DND-41 (cell line): ENCODE measurements at regions not wholly inside any gene's neighbourhood (a gene's known extent, or its start where the extent isn't known, plus 50 kb on each side); places are given as distances from the start of the nearest gene placed in this dataset.
A peak's percentile ranks its signal among the peaks of the same experiment; 100 is the strongest.

Source experiments
- ATAC-seq: fragments of 200-7000 bp; cut with Tn5 transposase; 3 replicates; pipeline ENCODE4 v1.9.1; 2021; ENCODE audit warnings: low read depth; ENCODE audit not compliant: insufficient read depth
- DNase-seq: peaks from one replicate; pipeline ENCODE4 v3.0.0-alpha.2; 2020
- H2AFZ ChIP-seq: 2 replicates; pipeline ENCODE4 v1.6.0; 2012; ENCODE audit warnings: low read depth, low read length
- H3K27ac ChIP-seq: 2 replicates; pipeline ENCODE4 v1.5.1; 2012; ENCODE audit warnings: low read length, inconsistent platforms
- H3K27me3 ChIP-seq: fragments of 200-600 bp; sonication (generic); 2 replicates; pipeline ENCODE4 v1.6.0; 2012; ENCODE audit warnings: low read length, mild to moderate bottlenecking, inconsistent platforms; ENCODE audit not compliant: insufficient read depth, poor library complexity
- H3K36me3 ChIP-seq: 2 replicates; pipeline ENCODE4 v1.5.1; 2012; ENCODE audit warnings: low read length, inconsistent platforms; ENCODE audit not compliant: insufficient read depth
- H3K4me1 ChIP-seq: 2 replicates; pipeline ENCODE4 v1.5.1; 2012; ENCODE audit warnings: mild to moderate bottlenecking, low read length; ENCODE audit not compliant: insufficient read depth
- H3K4me2 ChIP-seq: 2 replicates; pipeline ENCODE4 v1.6.0; 2012; ENCODE audit warnings: mild to moderate bottlenecking, moderate library complexity, low read length, inconsistent platforms; ENCODE audit not compliant: insufficient read depth
- H3K4me3 ChIP-seq, 2 experiments: fragments of 200-600 bp in 1 of 2; shearing (Covaris generic) in 1 of 2; 2 replicates each; pipeline ENCODE4 v1.5.1; 2012 to 2016; ENCODE audit warnings: inconsistent platforms in 2 of 2, low read length in 2 of 2, mild to moderate bottlenecking in 2 of 2, low read depth in 1 of 2, moderate library complexity in 1 of 2
- H3K79me2 ChIP-seq: 2 replicates; pipeline ENCODE4 v1.6.0; 2012; ENCODE audit warnings: low read length, inconsistent platforms; ENCODE audit not compliant: insufficient read depth
- H3K9ac ChIP-seq: 2 replicates; pipeline ENCODE4 v1.6.0; 2012; ENCODE audit warnings: low read depth, mild to moderate bottlenecking, inconsistent platforms, low read length, moderate library complexity
- H3K9me3 ChIP-seq: 2 replicates; pipeline ENCODE4 v1.5.1; 2012; ENCODE audit warnings: low read length, moderate library complexity, mild to moderate bottlenecking, inconsistent platforms; ENCODE audit not compliant: insufficient read depth, severe bottlenecking
- H4K20me1 ChIP-seq: 2 replicates; pipeline ENCODE4 v1.6.0; 2012; ENCODE audit warnings: low read length; ENCODE audit not compliant: insufficient read depth
- CTCF ChIP-seq: IDR thresholded peaks from 2 replicates; pipeline ENCODE4 v1.5.1; 2012; ENCODE audit warnings: borderline replicate concordance, low read length, moderate library complexity, mild to moderate bottlenecking; ENCODE audit not compliant: poor library complexity, severe bottlenecking; ENCODE audit errors: extremely low read depth
- EZH2 ChIP-seq: IDR thresholded peaks from 3 replicates; pipeline ENCODE4 v1.6.1; 2012; ENCODE audit warnings: borderline replicate concordance, low read depth, mild to moderate bottlenecking, moderate library complexity, low read length, inconsistent platforms; ENCODE audit not compliant: severe bottlenecking

DNA sequence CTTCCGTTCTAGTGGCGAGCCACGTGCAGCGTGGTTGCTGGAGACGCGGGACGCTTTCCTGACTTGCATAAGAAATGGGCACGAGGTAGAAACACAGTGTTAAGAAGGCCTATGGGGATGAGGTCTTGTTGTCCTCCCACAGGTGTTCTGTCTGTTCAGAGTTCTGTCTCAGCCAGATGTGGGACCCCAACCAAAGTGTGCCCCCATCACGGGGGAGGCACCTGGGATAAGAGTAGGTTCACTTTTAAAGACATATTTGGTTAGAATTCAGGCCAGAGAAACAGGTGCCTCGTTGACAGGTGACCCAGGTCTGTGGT, 56.0 kb upstream of the PITRM1 start:
- Histone ChIP-seq H3K27me3 (peaks cover 8% of the 10 kb centered on the region), H3K36me3 (no peaks in the 10 kb centered on the region), H3K27ac (no peak overlapping the region), H3K4me3 (no peak overlapping the region), H3K4me2 (no peak overlapping the region), H3K79me2 (no peaks in the 10 kb centered on the region), H3K9me3 (no peaks in the 10 kb centered on the region), H3K9ac (no peak overlapping the region), H3K4me1 (peaks cover 27% of the 10 kb centered on the region), H4K20me1 (no peaks in the 10 kb centered on the region), H2AFZ (no peak overlapping the region)
- DNase-seq = peak; percentile 24
- ATAC-seq = peak; percentile 49
- no peak for TF ChIP-seq EZH2
- no peak for TF ChIP-seq CTCF

GRCh38 chr10:3226960-3227744, 54.6 kb upstream of the PITRM1 start:
- ATAC-seq (peak; percentile 18; the same call in 1 of the 3 replicates), DNase-seq (no peak)
- no peaks in the 10 kb centered on the region for H3K79me2 ChIP-seq
- peaks cover 4% of the 10 kb centered on the region for H3K27me3 ChIP-seq
- TF ChIP-seq EZH2 = no peak
- TF ChIP-seq CTCF = no peak
- no peak overlapping the region for H2AFZ ChIP-seq
- no peaks in the 10 kb centered on the region for H4K20me1 ChIP-seq
- peaks cover 27% of the 10 kb centered on the region for H3K4me1 ChIP-seq
- no peak overlapping the region for H3K9ac ChIP-seq
- H3K4me3 ChIP-seq = no peak overlapping the region
- H3K4me2 ChIP-seq = no peak overlapping the region
- H3K9me3 ChIP-seq = no peaks in the 10 kb centered on the region
- no peak overlapping the region for H3K27ac ChIP-seq
- no peaks in the 10 kb centered on the region for H3K36me3 ChIP-seq

- ATAC-seq = no peak
- no peak for DNase-seq
- Histone ChIP-seq H3K27ac (no peak overlapping the region), H3K27me3 (no peaks in the 10 kb centered on the region), H3K4me1 (peaks cover 27% of the 10 kb centered on the region), H2AFZ (no peak overlapping the region), H4K20me1 (no peaks in the 10 kb centered on the region), H3K79me2 (no peaks in the 10 kb centered on the region), H3K4me3 (no peak overlapping the region), H3K36me3 (no peaks in the 10 kb centered on the region), H3K9me3 (no peaks in the 10 kb centered on the region), H3K4me2 (no peak overlapping the region), H3K9ac (no peak overlapping the region)
- TF ChIP-seq CTCF (no peak), EZH2 (no peak)
Observed at GRCh38 chr10:3225561-3225960, 53.0 kb upstream of the PITRM1 start.
